ENCODE measurements at regions not wholly inside any gene's neighbourhood (a gene's known extent, or its start where the extent isn't known, plus 50 kb on each side); places are given as distances from the start of the nearest gene placed in this dataset.
"Not testable (repeated sequence)": the region's sequence is repeated elsewhere in the genome, so short reads cannot be mapped to it uniquely, and the experiment has no call there.

GRCh38 chr7:56370208-56370872 lies 254.1 kb upstream of the NUPR2 start:
- H3K4me1 ChIP-seq (ENCODE audit: control insufficient read depth in 5 of 5, insufficient read depth in 5 of 5, low read length in 5 of 5); H3K9ac ChIP-seq (ENCODE audit: low read length in 5 of 5); H3K36me3 ChIP-seq (ENCODE audit: control insufficient read depth in 5 of 5, insufficient read depth in 5 of 5, low read length in 5 of 5); H3K4me3 ChIP-seq (ENCODE audit: low read depth in 1 of 5, low read length in 5 of 5); H3K27ac ChIP-seq (ENCODE audit: low read depth, low read length); H3K27me3 ChIP-seq (ENCODE audit: control insufficient read depth in 5 of 5, insufficient read depth in 4 of 5, low read length in 5 of 5): not testable (repeated sequence)
- peaks cover 3 to 12% (median 8%) of the 10 kb centered on the region in 5 donors for H3K9me3 ChIP-seq (ENCODE audit: control insufficient read depth in 5 of 5, low read length in 5 of 5)

- not testable (repeated sequence) for H3K27me3 ChIP-seq (ENCODE audit: control insufficient read depth in 5 of 5, insufficient read depth in 4 of 5, low read length in 5 of 5); H3K27ac ChIP-seq (ENCODE audit: low read depth, low read length); H3K4me3 ChIP-seq (ENCODE audit: low read depth in 1 of 5, low read length in 5 of 5); H3K4me1 ChIP-seq (ENCODE audit: control insufficient read depth in 5 of 5, insufficient read depth in 5 of 5, low read length in 5 of 5); H3K36me3 ChIP-seq (ENCODE audit: control insufficient read depth in 5 of 5, insufficient read depth in 5 of 5, low read length in 5 of 5); H3K9ac ChIP-seq (ENCODE audit: low read length in 5 of 5); H3K9me3 ChIP-seq (ENCODE audit: control insufficient read depth in 5 of 5, low read length in 5 of 5)
Observed at GRCh38 chr7:56367914-56368313, 251.7 kb upstream of the NUPR2 start.

GRCh38 chr7:56367411-56367810 lies 251.2 kb upstream of the NUPR2 start:
- not testable (repeated sequence) for H3K4me3 ChIP-seq (ENCODE audit: low read depth in 1 of 5, low read length in 5 of 5); H3K9me3 ChIP-seq (ENCODE audit: control insufficient read depth in 5 of 5, low read length in 5 of 5); H3K9ac ChIP-seq (ENCODE audit: low read length in 5 of 5); H3K27ac ChIP-seq (ENCODE audit: low read depth, low read length); H3K4me1 ChIP-seq (ENCODE audit: control insufficient read depth in 5 of 5, insufficient read depth in 5 of 5, low read length in 5 of 5); H3K36me3 ChIP-seq (ENCODE audit: control insufficient read depth in 5 of 5, insufficient read depth in 5 of 5, low read length in 5 of 5); H3K27me3 ChIP-seq (ENCODE audit: control insufficient read depth in 5 of 5, insufficient read depth in 4 of 5, low read length in 5 of 5)

GRCh38 chr7:56366701-56367100 lies 250.5 kb upstream of the NUPR2 start:
- H3K4me3 ChIP-seq (ENCODE audit: low read depth in 1 of 5, low read length in 5 of 5); H3K9me3 ChIP-seq (ENCODE audit: control insufficient read depth in 5 of 5, low read length in 5 of 5); H3K27ac ChIP-seq (ENCODE audit: low read depth, low read length); H3K36me3 ChIP-seq (ENCODE audit: control insufficient read depth in 5 of 5, insufficient read depth in 5 of 5, low read length in 5 of 5); H3K9ac ChIP-seq (ENCODE audit: low read length in 5 of 5); H3K4me1 ChIP-seq (ENCODE audit: control insufficient read depth in 5 of 5, insufficient read depth in 5 of 5, low read length in 5 of 5); H3K27me3 ChIP-seq (ENCODE audit: control insufficient read depth in 5 of 5, insufficient read depth in 4 of 5, low read length in 5 of 5): not testable (repeated sequence)

- H3K9me3 ChIP-seq (ENCODE audit: control insufficient read depth in 5 of 5, low read length in 5 of 5); H3K4me1 ChIP-seq (ENCODE audit: control insufficient read depth in 5 of 5, insufficient read depth in 5 of 5, low read length in 5 of 5); H3K9ac ChIP-seq (ENCODE audit: low read length in 5 of 5); H3K4me3 ChIP-seq (ENCODE audit: low read depth in 1 of 5, low read length in 5 of 5); H3K36me3 ChIP-seq (ENCODE audit: control insufficient read depth in 5 of 5, insufficient read depth in 5 of 5, low read length in 5 of 5); H3K27me3 ChIP-seq (ENCODE audit: control insufficient read depth in 5 of 5, insufficient read depth in 4 of 5, low read length in 5 of 5); H3K27ac ChIP-seq (ENCODE audit: low read depth, low read length): not testable (repeated sequence)
Observed at GRCh38 chr7:56352576-56352975, 236.4 kb upstream of the NUPR2 start.

- not testable (repeated sequence) for H3K36me3 ChIP-seq (ENCODE audit: control insufficient read depth in 5 of 5, insufficient read depth in 5 of 5, low read length in 5 of 5); H3K4me1 ChIP-seq (ENCODE audit: control insufficient read depth in 5 of 5, insufficient read depth in 5 of 5, low read length in 5 of 5); H3K9me3 ChIP-seq (ENCODE audit: control insufficient read depth in 5 of 5, low read length in 5 of 5); H3K27ac ChIP-seq (ENCODE audit: low read depth, low read length); H3K27me3 ChIP-seq (ENCODE audit: control insufficient read depth in 5 of 5, insufficient read depth in 4 of 5, low read length in 5 of 5); H3K9ac ChIP-seq (ENCODE audit: low read length in 5 of 5); H3K4me3 ChIP-seq (ENCODE audit: low read depth in 1 of 5, low read length in 5 of 5)
Observed at GRCh38 chr7:56351181-56351580, 235.0 kb upstream of the NUPR2 start.

- not testable (repeated sequence) for H3K36me3 ChIP-seq (ENCODE audit: control insufficient read depth in 5 of 5, insufficient read depth in 5 of 5, low read length in 5 of 5); H3K27ac ChIP-seq (ENCODE audit: low read depth, low read length); H3K9me3 ChIP-seq (ENCODE audit: control insufficient read depth in 5 of 5, low read length in 5 of 5); H3K4me3 ChIP-seq (ENCODE audit: low read depth in 1 of 5, low read length in 5 of 5); H3K4me1 ChIP-seq (ENCODE audit: control insufficient read depth in 5 of 5, insufficient read depth in 5 of 5, low read length in 5 of 5); H3K9ac ChIP-seq (ENCODE audit: low read length in 5 of 5); H3K27me3 ChIP-seq (ENCODE audit: control insufficient read depth in 5 of 5, insufficient read depth in 4 of 5, low read length in 5 of 5)
Observed at GRCh38 chr7:56348311-56348710, 232.1 kb upstream of the NUPR2 start.

- not testable (repeated sequence) for H3K36me3 ChIP-seq (ENCODE audit: control insufficient read depth in 5 of 5, insufficient read depth in 5 of 5, low read length in 5 of 5); H3K27me3 ChIP-seq (ENCODE audit: control insufficient read depth in 5 of 5, insufficient read depth in 4 of 5, low read length in 5 of 5); H3K4me1 ChIP-seq (ENCODE audit: control insufficient read depth in 5 of 5, insufficient read depth in 5 of 5, low read length in 5 of 5); H3K9me3 ChIP-seq (ENCODE audit: control insufficient read depth in 5 of 5, low read length in 5 of 5); H3K9ac ChIP-seq (ENCODE audit: low read length in 5 of 5); H3K27ac ChIP-seq (ENCODE audit: low read depth, low read length); H3K4me3 ChIP-seq (ENCODE audit: low read depth in 1 of 5, low read length in 5 of 5)
Observed at GRCh38 chr7:56328327-56328726, 212.1 kb upstream of the NUPR2 start.

- Histone ChIP-seq H3K4me1 (ENCODE audit: control insufficient read depth in 5 of 5, insufficient read depth in 5 of 5, low read length in 5 of 5) (peaks cover 0 to 10% (median 3%) of the 10 kb centered on the region in 5 donors), H3K4me3 (ENCODE audit: low read depth in 1 of 5, low read length in 5 of 5) (no peak overlapping the region)
Observed at GRCh38 chr7:56290548-56290947, 174.3 kb upstream of the NUPR2 start.

GRCh38 chr7:56287429-56288138 lies 171.4 kb upstream of the NUPR2 start:
- Histone ChIP-seq H3K27me3 (ENCODE audit: control insufficient read depth in 5 of 5, insufficient read depth in 4 of 5, low read length in 5 of 5) (no peaks in the 10 kb centered on the region), H3K27ac (ENCODE audit: low read depth, low read length) (no peak overlapping the region), H3K4me3 (ENCODE audit: low read depth in 1 of 5, low read length in 5 of 5) (peak overlapping the region; percentile 47 to 73 (median 57))

More at GRCh38 chr7:56290548-56290947, 174.3 kb upstream of the NUPR2 start:
- Histone ChIP-seq H3K27ac (ENCODE audit: low read depth, low read length) (no peak overlapping the region), H3K27me3 (ENCODE audit: control insufficient read depth in 5 of 5, insufficient read depth in 4 of 5, low read length in 5 of 5) (no peaks in the 10 kb centered on the region), H3K9me3 (ENCODE audit: control insufficient read depth in 5 of 5, low read length in 5 of 5) (peaks cover 0 to 11% (median 0%) of the 10 kb centered on the region in 5 donors), H3K36me3 (ENCODE audit: control insufficient read depth in 5 of 5, insufficient read depth in 5 of 5, low read length in 5 of 5) (no peaks in the 10 kb centered on the region), H3K9ac (ENCODE audit: low read length in 5 of 5) (no peak overlapping the region)

More at GRCh38 chr7:56287429-56288138, 171.4 kb upstream of the NUPR2 start:
- no peak overlapping the region for H3K9ac ChIP-seq (ENCODE audit: low read length in 5 of 5)
- H3K9me3 ChIP-seq (ENCODE audit: control insufficient read depth in 5 of 5, low read length in 5 of 5), result no peaks in the 10 kb centered on the region
- H3K4me1 ChIP-seq (ENCODE audit: control insufficient read depth in 5 of 5, insufficient read depth in 5 of 5, low read length in 5 of 5), result peaks cover 0 to 10% (median 3%) of the 10 kb centered on the region in 5 donors
- H3K36me3 ChIP-seq (ENCODE audit: control insufficient read depth in 5 of 5, insufficient read depth in 5 of 5, low read length in 5 of 5), result no peaks in the 10 kb centered on the region
